H1 (cell line): ENCODE measurements at regions not wholly inside any gene's neighbourhood (a gene's known extent, or its start where the extent isn't known, plus 50 kb on each side); places are given as distances from the start of the nearest gene placed in this dataset.

Source experiments
- EZH2 ChIP-seq: fragments of 200-600 bp; sonication (generic); IDR thresholded peaks from 2 replicates; pipeline ENCODE4 v1.7.1; 2012; ENCODE audit warnings: low read depth, mild to moderate bottlenecking, moderate library complexity, low read length, inconsistent platforms; ENCODE audit not compliant: severe bottlenecking
- HDAC2 ChIP-seq, 2 experiments: fragments of 300-600 bp in 1 of 2; sonication (generic) in 1 of 2; IDR thresholded peaks; 2 replicates each; pipeline ENCODE4 v1.6.1; 2011 to 2012; ENCODE audit warnings: low read depth in 2 of 2, low read length in 2 of 2, mild to moderate bottlenecking in 2 of 2, moderate library complexity in 2 of 2, borderline replicate concordance in 1 of 2, inconsistent platforms in 1 of 2
- HDAC6 ChIP-seq: IDR thresholded peaks from one replicate; pipeline ENCODE4 v1.7.1; 2012; ENCODE audit warnings: low read depth, mild to moderate bottlenecking, inconsistent platforms, low read length, moderate library complexity
- JUND ChIP-seq: IDR thresholded peaks from 2 replicates; pipeline ENCODE4 v1.6.1; 2011; ENCODE audit warnings: mild to moderate bottlenecking, improper control_type of control experiment, low read length
- PHF8 ChIP-seq: fragments of 200-600 bp; sonication (generic); conservative IDR thresholded peaks from 2 replicates; pipeline ENCODE4 v1.7.1; 2012; ENCODE audit warnings: low read depth, mild to moderate bottlenecking, inconsistent platforms, low read length, moderate library complexity
- POLR2A ChIP-seq, 2 experiments: IDR thresholded peaks; 1 replicate in 1 of 2; 2 replicates in 1 of 2; pipeline ENCODE4 v1.6.1; 2011; ENCODE audit warnings: low read depth in 2 of 2, low read length in 2 of 2, mild to moderate bottlenecking in 2 of 2; ENCODE audit errors: control extremely low read depth in 1 of 2
- SP1 ChIP-seq: IDR thresholded peaks from 2 replicates; pipeline ENCODE4 v1.6.1; 2011; ENCODE audit warnings: low read depth, low read length
- TAF1 ChIP-seq: IDR thresholded peaks from 2 replicates; pipeline ENCODE4 v1.6.1; 2011; ENCODE audit warnings: mild to moderate bottlenecking, low read depth, low read length
- TF ChIP-seq, protein P1 (sequence below), 3 experiments: IDR thresholded peaks; 1 replicate in 2 of 3; 2 replicates in 1 of 3; pipeline versions ENCODE4 v1.5.1 to v1.6.1; 2011; ENCODE audit warnings: low read length in 3 of 3, mild to moderate bottlenecking in 3 of 3, inconsistent platforms in 2 of 3, low read depth in 1 of 3, moderate library complexity in 1 of 3; ENCODE audit not compliant: insufficient read depth in 1 of 3; ENCODE audit errors: control extremely low read depth in 1 of 3
- TF ChIP-seq, protein P2 (sequence below): IDR thresholded peaks from 2 replicates; pipeline ENCODE4 v1.6.1; 2012; ENCODE audit warnings: inconsistent platforms

DNA sequence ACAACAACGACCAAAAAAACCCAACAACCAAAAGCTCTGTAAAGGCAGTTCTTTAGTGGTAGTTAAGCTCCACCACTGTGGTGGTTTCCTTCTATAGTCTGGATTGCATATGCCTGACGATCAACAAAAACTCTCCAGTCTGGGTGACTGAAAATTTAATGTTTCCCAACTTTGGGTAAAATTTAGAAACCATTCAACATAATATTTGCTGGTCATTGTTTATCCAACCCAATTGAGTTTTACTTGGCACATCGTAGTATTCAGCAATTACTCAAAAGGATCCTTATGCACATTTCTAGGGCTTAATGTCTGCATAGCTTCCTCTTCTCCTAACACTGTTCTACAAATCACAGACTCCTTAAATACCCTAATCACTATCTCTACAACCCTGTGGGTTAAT is 1080.2 kb upstream of the NRXN1 start:
- no peak for TF ChIP-seq POLR2A (IDR thresholded peaks at IDR 0.05; ENCODE audit: control extremely low read depth in 1 of 2, low read depth in 2 of 2, low read length in 2 of 2)
- TF ChIP-seq, protein P1, sequence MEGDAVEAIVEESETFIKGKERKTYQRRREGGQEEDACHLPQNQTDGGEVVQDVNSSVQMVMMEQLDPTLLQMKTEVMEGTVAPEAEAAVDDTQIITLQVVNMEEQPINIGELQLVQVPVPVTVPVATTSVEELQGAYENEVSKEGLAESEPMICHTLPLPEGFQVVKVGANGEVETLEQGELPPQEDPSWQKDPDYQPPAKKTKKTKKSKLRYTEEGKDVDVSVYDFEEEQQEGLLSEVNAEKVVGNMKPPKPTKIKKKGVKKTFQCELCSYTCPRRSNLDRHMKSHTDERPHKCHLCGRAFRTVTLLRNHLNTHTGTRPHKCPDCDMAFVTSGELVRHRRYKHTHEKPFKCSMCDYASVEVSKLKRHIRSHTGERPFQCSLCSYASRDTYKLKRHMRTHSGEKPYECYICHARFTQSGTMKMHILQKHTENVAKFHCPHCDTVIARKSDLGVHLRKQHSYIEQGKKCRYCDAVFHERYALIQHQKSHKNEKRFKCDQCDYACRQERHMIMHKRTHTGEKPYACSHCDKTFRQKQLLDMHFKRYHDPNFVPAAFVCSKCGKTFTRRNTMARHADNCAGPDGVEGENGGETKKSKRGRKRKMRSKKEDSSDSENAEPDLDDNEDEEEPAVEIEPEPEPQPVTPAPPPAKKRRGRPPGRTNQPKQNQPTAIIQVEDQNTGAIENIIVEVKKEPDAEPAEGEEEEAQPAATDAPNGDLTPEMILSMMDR (IDR thresholded peaks at IDR 0.05; ENCODE audit: control extremely low read depth in 1 of 3, insufficient read depth in 1 of 3, low read depth in 1 of 3, low read length in 3 of 3), result no peak
- TF ChIP-seq HDAC2 (IDR thresholded peaks at IDR 0.05; ENCODE audit: borderline replicate concordance in 1 of 2, low read depth in 2 of 2, low read length in 2 of 2), result no peak
- no peak for TF ChIP-seq SP1
- TF ChIP-seq JUND, result no peak
- no peak for TF ChIP-seq PHF8
- TF ChIP-seq EZH2, result no peak
- TF ChIP-seq, protein P2, sequence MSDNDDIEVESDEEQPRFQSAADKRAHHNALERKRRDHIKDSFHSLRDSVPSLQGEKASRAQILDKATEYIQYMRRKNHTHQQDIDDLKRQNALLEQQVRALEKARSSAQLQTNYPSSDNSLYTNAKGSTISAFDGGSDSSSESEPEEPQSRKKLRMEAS, result no peak
- TF ChIP-seq HDAC6, result no peak
- TF ChIP-seq TAF1, result no peak
